SJCRH30 (cell line): ENCODE measurements at regions not wholly inside any gene's neighbourhood (a gene's known extent, or its start where the extent isn't known, plus 50 kb on each side); places are given as distances from the start of the nearest gene placed in this dataset.

ENCODE experiments used
- DNase-seq, 2 experiments: peaks; one replicate each; pipeline ENCODE4 v3.0.0-alpha.2; 2015 to 2020
- H3K27ac ChIP-seq: fragments of 250-450 bp; sonication (Bioruptor Pico); 2 replicates; pipeline ENCODE4 v1.5.1; 2020; ENCODE audit warnings: mild to moderate bottlenecking, moderate library complexity
- H3K27me3 ChIP-seq: fragments of 250-450 bp; sonication (Bioruptor Pico); 2 replicates; pipeline ENCODE4 v1.5.1; 2020; ENCODE audit warnings: mild to moderate bottlenecking, moderate library complexity
- H3K36me3 ChIP-seq: fragments of 250-450 bp; sonication (Bioruptor Pico); 2 replicates; pipeline ENCODE4 v1.5.1; 2020; ENCODE audit warnings: mild to moderate bottlenecking, moderate library complexity
- H3K4me1 ChIP-seq: fragments of 250-450 bp; sonication (Bioruptor Pico); 2 replicates; pipeline ENCODE4 v1.5.1; 2020; ENCODE audit warnings: mild to moderate bottlenecking, moderate library complexity
- H3K4me3 ChIP-seq: fragments of 250-450 bp; sonication (Bioruptor Pico); 2 replicates; pipeline ENCODE4 v1.5.1; 2020; ENCODE audit warnings: mild to moderate bottlenecking, moderate library complexity
- H3K9me3 ChIP-seq: fragments of 250-450 bp; sonication (Bioruptor Pico); replicated peaks from 2 replicates; pipeline ENCODE4 v1.5.1; 2020; ENCODE audit warnings: mild to moderate bottlenecking, moderate library complexity

- Histone ChIP-seq H3K4me3 (no peak overlapping the region), H3K27me3 (no peaks in the 10 kb centered on the region), H3K9me3 (no peaks in the 10 kb centered on the region), H3K27ac (no peak overlapping the region), H3K4me1 (no peaks in the 10 kb centered on the region), H3K36me3 (no peaks in the 10 kb centered on the region)
- no peak for DNase-seq
Observed at GRCh38 chr3:168860592-168860991, 764.9 kb upstream of the GOLIM4 start.

- Histone ChIP-seq H3K4me3 (no peak overlapping the region), H3K27ac (no peak overlapping the region), H3K36me3 (no peaks in the 10 kb centered on the region), H3K4me1 (no peaks in the 10 kb centered on the region), H3K9me3 (no peaks in the 10 kb centered on the region), H3K27me3 (no peaks in the 10 kb centered on the region)
- DNase-seq, result no peak
Observed at GRCh38 chr3:168860028-168860427, 764.3 kb upstream of the GOLIM4 start.

GRCh38 chr3:168859574-168859973 lies 763.9 kb upstream of the GOLIM4 start:
- Histone ChIP-seq H3K36me3 (no peaks in the 10 kb centered on the region), H3K27ac (no peak overlapping the region), H3K4me3 (no peak overlapping the region), H3K27me3 (no peaks in the 10 kb centered on the region), H3K4me1 (no peaks in the 10 kb centered on the region), H3K9me3 (no peaks in the 10 kb centered on the region)
- DNase-seq, result no peak

GRCh38 chr3:168859143-168859542 lies 763.4 kb upstream of the GOLIM4 start:
- no peaks in the 10 kb centered on the region for H3K9me3 ChIP-seq
- no peaks in the 10 kb centered on the region for H3K36me3 ChIP-seq
- no peaks in the 10 kb centered on the region for H3K4me1 ChIP-seq
- no peak for DNase-seq
- H3K4me3 ChIP-seq, result no peak overlapping the region
- H3K27me3 ChIP-seq, result no peaks in the 10 kb centered on the region
- no peak overlapping the region for H3K27ac ChIP-seq

- Histone ChIP-seq H3K36me3 (no peaks in the 10 kb centered on the region), H3K27ac (no peak overlapping the region), H3K27me3 (no peaks in the 10 kb centered on the region), H3K4me3 (no peak overlapping the region), H3K9me3 (no peaks in the 10 kb centered on the region), H3K4me1 (no peaks in the 10 kb centered on the region)
- no peak for DNase-seq
Observed at GRCh38 chr3:168858327-168858726, 762.6 kb upstream of the GOLIM4 start.

GRCh38 chr3:168850109-168850508 lies 754.4 kb upstream of the GOLIM4 start:
- Histone ChIP-seq H3K9me3 (no peaks in the 10 kb centered on the region), H3K4me3 (no peak overlapping the region), H3K27ac (no peak overlapping the region), H3K27me3 (no peaks in the 10 kb centered on the region; the same call in 1 of the 2 replicates), H3K36me3 (no peaks in the 10 kb centered on the region), H3K4me1 (no peaks in the 10 kb centered on the region)
- DNase-seq, result no peak

GRCh38 chr3:168847291-168847883 lies 751.7 kb upstream of the GOLIM4 start:
- Histone ChIP-seq H3K27ac (no peak overlapping the region), H3K36me3 (no peaks in the 10 kb centered on the region), H3K4me1 (no peaks in the 10 kb centered on the region), H3K9me3 (no peaks in the 10 kb centered on the region), H3K4me3 (no peak overlapping the region), H3K27me3 (peaks cover 4% of the 10 kb centered on the region; the same call in 1 of the 2 replicates)
- peak; percentile 3 to 46 for DNase-seq

GRCh38 chr3:168844894-168845482 lies 749.3 kb upstream of the GOLIM4 start:
- Histone ChIP-seq H3K9me3 (no peaks in the 10 kb centered on the region), H3K4me1 (no peaks in the 10 kb centered on the region), H3K36me3 (no peaks in the 10 kb centered on the region), H3K27ac (no peak overlapping the region), H3K27me3 (peaks cover 4% of the 10 kb centered on the region; the same call in 1 of the 2 replicates), H3K4me3 (no peak overlapping the region)
- DNase-seq, result no peak

GRCh38 chr3:168844472-168844871 lies 748.7 kb upstream of the GOLIM4 start:
- no peaks in the 10 kb centered on the region for H3K4me1 ChIP-seq
- DNase-seq, result no peak
- H3K27ac ChIP-seq, result no peak overlapping the region
- peaks cover 4% of the 10 kb centered on the region; the same call in 1 of the 2 replicates for H3K27me3 ChIP-seq
- H3K4me3 ChIP-seq, result no peak overlapping the region
- H3K36me3 ChIP-seq, result no peaks in the 10 kb centered on the region
- H3K9me3 ChIP-seq, result no peaks in the 10 kb centered on the region

GRCh38 chr3:168843481-168843880 lies 747.8 kb upstream of the GOLIM4 start:
- H3K27ac ChIP-seq, result no peak overlapping the region
- H3K4me3 ChIP-seq, result no peak overlapping the region
- no peaks in the 10 kb centered on the region for H3K4me1 ChIP-seq
- H3K36me3 ChIP-seq, result no peaks in the 10 kb centered on the region
- H3K27me3 ChIP-seq, result peaks cover 4% of the 10 kb centered on the region; the same call in 1 of the 2 replicates
- DNase-seq, result no peak
- no peaks in the 10 kb centered on the region for H3K9me3 ChIP-seq

- Histone ChIP-seq H3K4me3 (no peak overlapping the region), H3K27me3 (peaks cover 4% of the 10 kb centered on the region; the same call in 1 of the 2 replicates)
- no peak for DNase-seq
Observed at GRCh38 chr3:168839653-168840052, 743.9 kb upstream of the GOLIM4 start.

GRCh38 chr3:168834558-168834957 lies 738.8 kb upstream of the GOLIM4 start:
- Histone ChIP-seq H3K27me3 (no peaks in the 10 kb centered on the region; the same call in 1 of the 2 replicates), H3K36me3 (no peaks in the 10 kb centered on the region), H3K4me1 (no peaks in the 10 kb centered on the region), H3K4me3 (no peak overlapping the region), H3K27ac (no peak overlapping the region), H3K9me3 (no peaks in the 10 kb centered on the region)
- DNase-seq, result no peak

More at GRCh38 chr3:168839653-168840052, 743.9 kb upstream of the GOLIM4 start:
- no peaks in the 10 kb centered on the region for H3K4me1 ChIP-seq
- H3K36me3 ChIP-seq, result no peaks in the 10 kb centered on the region
- no peaks in the 10 kb centered on the region for H3K9me3 ChIP-seq
- H3K27ac ChIP-seq, result no peak overlapping the region

GRCh38 chr3:168828943-168829342 lies 733.2 kb upstream of the GOLIM4 start:
- H3K27me3 ChIP-seq, result no peaks in the 10 kb centered on the region
- no peaks in the 10 kb centered on the region for H3K36me3 ChIP-seq
- H3K9me3 ChIP-seq, result no peaks in the 10 kb centered on the region
- H3K4me3 ChIP-seq, result no peak overlapping the region
- DNase-seq, result no peak
- H3K27ac ChIP-seq, result no peak overlapping the region
- no peaks in the 10 kb centered on the region for H3K4me1 ChIP-seq

GRCh38 chr3:168828536-168828935 lies 732.8 kb upstream of the GOLIM4 start:
- Histone ChIP-seq H3K27ac (no peak overlapping the region), H3K27me3 (no peaks in the 10 kb centered on the region), H3K9me3 (no peaks in the 10 kb centered on the region), H3K4me3 (no peak overlapping the region), H3K4me1 (no peaks in the 10 kb centered on the region), H3K36me3 (no peaks in the 10 kb centered on the region)
- DNase-seq, result no peak

- H3K27me3 ChIP-seq, result no peaks in the 10 kb centered on the region
Observed at GRCh38 chr3:168828014-168828413, 732.3 kb upstream of the GOLIM4 start.

GRCh38 chr3:168824107-168824506 lies 728.4 kb upstream of the GOLIM4 start:
- H3K36me3 ChIP-seq, result no peaks in the 10 kb centered on the region
- H3K4me1 ChIP-seq, result no peaks in the 10 kb centered on the region
- no peak overlapping the region for H3K27ac ChIP-seq
- H3K9me3 ChIP-seq, result no peaks in the 10 kb centered on the region
- no peaks in the 10 kb centered on the region for H3K27me3 ChIP-seq
- H3K4me3 ChIP-seq, result no peak overlapping the region
- no peak for DNase-seq

More at GRCh38 chr3:168828014-168828413, 732.3 kb upstream of the GOLIM4 start:
- no peak for DNase-seq
- Histone ChIP-seq H3K9me3 (no peaks in the 10 kb centered on the region), H3K4me3 (no peak overlapping the region), H3K27ac (no peak overlapping the region), H3K4me1 (no peaks in the 10 kb centered on the region), H3K36me3 (no peaks in the 10 kb centered on the region)
